ENCODE measurements at regions not wholly inside any gene's neighbourhood (a gene's known extent, or its start where the extent isn't known, plus 50 kb on each side); places are given as distances from the start of the nearest gene placed in this dataset.
"Not testable (repeated sequence)": the region's sequence is repeated elsewhere in the genome, so short reads cannot be mapped to it uniquely, and the experiment has no call there.

GRCh38 chrX:19198473-19198872 lies 76.2 kb upstream of the ADGRG2 start:
- DNase-seq (no peak), ATAC-seq (no peak)
- Mint-ChIP-seq H3K36me3 (ENCODE audit: low read depth) (no peaks in the 10 kb centered on the region), H3K9me3 (no peaks in the 10 kb centered on the region), H3K27ac (no peak overlapping the region), H3K27me3 (peaks cover 1% of the 10 kb centered on the region), H3K4me1 (peaks cover 7% of the 10 kb centered on the region), H3K4me3 (no peak overlapping the region)

GRCh38 chrX:19202171-19202570 lies 79.9 kb upstream of the ADGRG2 start:
- Mint-ChIP-seq H3K27ac (no peak overlapping the region), H3K4me3 (no peak overlapping the region), H3K9me3 (no peaks in the 10 kb centered on the region), H3K36me3 (ENCODE audit: low read depth) (no peaks in the 10 kb centered on the region), H3K27me3 (peaks cover 1% of the 10 kb centered on the region), H3K4me1 (peaks cover 5% of the 10 kb centered on the region)
- no peak for ATAC-seq
- no peak for DNase-seq

GRCh38 chrX:19204636-19205035 lies 82.4 kb upstream of the ADGRG2 start:
- H3K4me3 Mint-ChIP-seq: no peak overlapping the region
- H3K4me1 Mint-ChIP-seq: no peaks in the 10 kb centered on the region
- peaks cover 1% of the 10 kb centered on the region for H3K27me3 Mint-ChIP-seq
- no peak overlapping the region for H3K27ac Mint-ChIP-seq
- ATAC-seq: no peak
- no peaks in the 10 kb centered on the region for H3K36me3 Mint-ChIP-seq (ENCODE audit: low read depth)
- no peak for DNase-seq
- no peaks in the 10 kb centered on the region for H3K9me3 Mint-ChIP-seq

- H3K4me3 Mint-ChIP-seq: no peak overlapping the region
- DNase-seq: no peak
- no peaks in the 10 kb centered on the region for H3K9me3 Mint-ChIP-seq
- no peaks in the 10 kb centered on the region for H3K36me3 Mint-ChIP-seq (ENCODE audit: low read depth)
- peaks cover 1% of the 10 kb centered on the region for H3K27me3 Mint-ChIP-seq
- ATAC-seq: no peak
- H3K27ac Mint-ChIP-seq: no peak overlapping the region
- H3K4me1 Mint-ChIP-seq: peaks cover 9% of the 10 kb centered on the region
These were observed 89.8 kb upstream of the ADGRG2 start for GRCh38 chrX:19212037-19212436.

- Mint-ChIP-seq H3K4me3 (no peak overlapping the region), H3K27me3 (peaks cover 1% of the 10 kb centered on the region), H3K27ac (no peak overlapping the region), H3K4me1 (peaks cover 9% of the 10 kb centered on the region), H3K9me3 (no peaks in the 10 kb centered on the region), H3K36me3 (ENCODE audit: low read depth) (no peaks in the 10 kb centered on the region)
- DNase-seq (no peak), ATAC-seq (no peak)
These were observed 91.4 kb upstream of the ADGRG2 start for GRCh38 chrX:19213610-19214152.

- no peaks in the 10 kb centered on the region for H3K9me3 Mint-ChIP-seq
These were observed 92.0 kb upstream of the ADGRG2 start for GRCh38 chrX:19214311-19214710.

GRCh38 chrX:19225909-19226308 lies 103.6 kb upstream of the ADGRG2 start:
- Mint-ChIP-seq H3K4me1 (no peaks in the 10 kb centered on the region), H3K27me3 (peaks cover 3% of the 10 kb centered on the region), H3K9me3 (no peaks in the 10 kb centered on the region), H3K4me3 (no peak overlapping the region), H3K36me3 (ENCODE audit: low read depth) (no peaks in the 10 kb centered on the region), H3K27ac (no peak overlapping the region)
- DNase-seq: no peak
- no peak for ATAC-seq

More at GRCh38 chrX:19214311-19214710, 92.0 kb upstream of the ADGRG2 start:
- peaks cover 1% of the 10 kb centered on the region for H3K27me3 Mint-ChIP-seq
- ATAC-seq: no peak
- no peaks in the 10 kb centered on the region for H3K36me3 Mint-ChIP-seq (ENCODE audit: low read depth)
- H3K4me3 Mint-ChIP-seq: no peak overlapping the region
- peaks cover 9% of the 10 kb centered on the region for H3K4me1 Mint-ChIP-seq
- no peak overlapping the region for H3K27ac Mint-ChIP-seq
- no peak for DNase-seq

- H3K4me3 Mint-ChIP-seq: not testable (repeated sequence)
These were observed 107.6 kb upstream of the ADGRG2 start for GRCh38 chrX:19229896-19230295.

GRCh38 chrX:19237901-19238300 lies 105.8 kb upstream of the PDHA1 start:
- no peaks in the 10 kb centered on the region for H3K36me3 Mint-ChIP-seq (ENCODE audit: low read depth)
- no peaks in the 10 kb centered on the region for H3K4me1 Mint-ChIP-seq
- H3K4me3 Mint-ChIP-seq: no peak overlapping the region
- DNase-seq (no peak), ATAC-seq (no peak)
- no peak overlapping the region for H3K27ac Mint-ChIP-seq
- no peaks in the 10 kb centered on the region for H3K9me3 Mint-ChIP-seq
- peaks cover 5% of the 10 kb centered on the region for H3K27me3 Mint-ChIP-seq

More at GRCh38 chrX:19229896-19230295, 107.6 kb upstream of the ADGRG2 start:
- H3K9me3 Mint-ChIP-seq; H3K4me1 Mint-ChIP-seq; H3K27ac Mint-ChIP-seq; H3K36me3 Mint-ChIP-seq (ENCODE audit: low read depth); DNase-seq; ATAC-seq; H3K27me3 Mint-ChIP-seq: not testable (repeated sequence)

- peaks cover 5% of the 10 kb centered on the region for H3K9me3 Mint-ChIP-seq
- H3K27me3 Mint-ChIP-seq: peaks cover 3% of the 10 kb centered on the region
- H3K4me1 Mint-ChIP-seq: no peaks in the 10 kb centered on the region
- H3K27ac Mint-ChIP-seq: no peak overlapping the region
- no peak for ATAC-seq
- no peaks in the 10 kb centered on the region for H3K36me3 Mint-ChIP-seq (ENCODE audit: low read depth)
- DNase-seq: no peak
- no peak overlapping the region for H3K4me3 Mint-ChIP-seq
These were observed 100.3 kb upstream of the PDHA1 start for GRCh38 chrX:19243431-19243830.

GRCh38 chrX:19244921-19245320 lies 98.8 kb upstream of the PDHA1 start:
- not testable (repeated sequence) for H3K27me3 Mint-ChIP-seq; H3K27ac Mint-ChIP-seq; H3K4me3 Mint-ChIP-seq; ATAC-seq; DNase-seq; H3K36me3 Mint-ChIP-seq (ENCODE audit: low read depth); H3K4me1 Mint-ChIP-seq
- peaks cover 11% of the 10 kb centered on the region for H3K9me3 Mint-ChIP-seq

- DNase-seq: no peak
- Mint-ChIP-seq H3K4me1 (no peaks in the 10 kb centered on the region), H3K27ac (no peak overlapping the region), H3K27me3 (peaks cover 2% of the 10 kb centered on the region), H3K4me3 (no peak overlapping the region), H3K9me3 (peaks cover 11% of the 10 kb centered on the region), H3K36me3 (ENCODE audit: low read depth) (no peaks in the 10 kb centered on the region)
- ATAC-seq: no peak
These were observed 97.9 kb upstream of the PDHA1 start for GRCh38 chrX:19245711-19246269.

- H3K36me3 Mint-ChIP-seq (ENCODE audit: low read depth): no peaks in the 10 kb centered on the region
- no peak for DNase-seq
These were observed 86.7 kb upstream of the PDHA1 start for GRCh38 chrX:19256986-19257385.

GRCh38 chrX:19261026-19261425 lies 82.7 kb upstream of the PDHA1 start:
- not testable (repeated sequence) for H3K27me3 Mint-ChIP-seq; H3K36me3 Mint-ChIP-seq (ENCODE audit: low read depth); ATAC-seq; H3K9me3 Mint-ChIP-seq; H3K4me3 Mint-ChIP-seq; H3K27ac Mint-ChIP-seq; H3K4me1 Mint-ChIP-seq; DNase-seq

More at GRCh38 chrX:19256986-19257385, 86.7 kb upstream of the PDHA1 start:
- Mint-ChIP-seq H3K4me3 (no peak overlapping the region), H3K27ac (no peak overlapping the region), H3K27me3 (peaks cover 2% of the 10 kb centered on the region), H3K9me3 (no peaks in the 10 kb centered on the region), H3K4me1 (no peaks in the 10 kb centered on the region)
- no peak for ATAC-seq

GRCh38 chrX:19270727-19271126 lies 73.0 kb upstream of the PDHA1 start:
- H3K27me3 Mint-ChIP-seq: no peaks in the 10 kb centered on the region
- H3K4me1 Mint-ChIP-seq: peaks cover 7% of the 10 kb centered on the region
- no peaks in the 10 kb centered on the region for H3K36me3 Mint-ChIP-seq (ENCODE audit: low read depth)
- H3K4me3 Mint-ChIP-seq: no peak overlapping the region
- no peak for ATAC-seq
- no peak for DNase-seq
- H3K27ac Mint-ChIP-seq: no peak overlapping the region
- no peaks in the 10 kb centered on the region for H3K9me3 Mint-ChIP-seq

GRCh38 chrX:19272452-19272851 lies 71.3 kb upstream of the PDHA1 start:
- Mint-ChIP-seq H3K4me3 (no peak overlapping the region), H3K9me3 (no peaks in the 10 kb centered on the region), H3K27me3 (peaks cover 5% of the 10 kb centered on the region), H3K4me1 (peaks cover 7% of the 10 kb centered on the region), H3K36me3 (ENCODE audit: low read depth) (no peaks in the 10 kb centered on the region), H3K27ac (no peak overlapping the region)
- ATAC-seq (peak; percentile 81), DNase-seq (peak; percentile 1)

Measured in activated naive CD8-positive, alpha-beta T cell treated with anti-CD3 and anti-CD28 coated beads, Interleukin-2, amount 50 U/mL, for 24 hours (primary cell).